Loucy (cell line): ENCODE measurements at regions not wholly inside any gene's neighbourhood (a gene's known extent, or its start where the extent isn't known, plus 50 kb on each side); places are given as distances from the start of the nearest gene placed in this dataset.

ENCODE experiments used
- H2AFZ ChIP-seq: fragments of 200-600 bp; sonication (generic); 2 replicates; pipeline ENCODE4 v1.6.0; 2016; ENCODE audit warnings: antibody characterized with exemption, mild to moderate bottlenecking, low read length, moderate library complexity
- H3F3A ChIP-seq: fragments of 200-600 bp; 2 replicates; pipeline ENCODE4 v1.6.0; 2016; ENCODE audit warnings: antibody characterized with exemption, low read depth, mild to moderate bottlenecking
- H3K27me3 ChIP-seq: fragments of 200-600 bp; sonication (generic); 2 replicates; pipeline ENCODE4 v1.6.1; 2014; ENCODE audit warnings: low read length, mild to moderate bottlenecking; ENCODE audit not compliant: insufficient read depth, poor library complexity, severe bottlenecking
- H3K36me3 ChIP-seq: fragments of 200-600 bp; sonication (generic); 2 replicates; pipeline ENCODE4 v1.6.1; 2016; ENCODE audit warnings: low read length; ENCODE audit not compliant: insufficient read depth
- H3K4me1 ChIP-seq: fragments of 200-600 bp; sonication (generic); 2 replicates; pipeline ENCODE4 v1.5.1; 2014; ENCODE audit warnings: low read length, mild to moderate bottlenecking; ENCODE audit not compliant: insufficient read depth, poor library complexity, severe bottlenecking
- H3K4me2 ChIP-seq: fragments of 200-600 bp; sonication (generic); 2 replicates; pipeline ENCODE4 v1.6.0; 2014; ENCODE audit warnings: antibody characterized with exemption, low read length, low read depth, mild to moderate bottlenecking; ENCODE audit not compliant: poor library complexity, severe bottlenecking
- H3K4me3 ChIP-seq: fragments of 200-600 bp; sonication (generic); 2 replicates; pipeline ENCODE4 v1.5.1; 2014; ENCODE audit warnings: low read length, mild to moderate bottlenecking, mixed read lengths; ENCODE audit not compliant: poor library complexity, severe bottlenecking
- H3K79me2 ChIP-seq: fragments of 200-600 bp; sonication (generic); 2 replicates; pipeline ENCODE4 v1.6.1; 2014; ENCODE audit warnings: low read length; ENCODE audit not compliant: insufficient read depth
- H3K9ac ChIP-seq: fragments of 200-600 bp; sonication (generic); 2 replicates; pipeline ENCODE4 v1.6.0; 2014; ENCODE audit warnings: mild to moderate bottlenecking, low read depth, low read length, moderate library complexity; ENCODE audit not compliant: poor library complexity, severe bottlenecking
- H3K9me2 ChIP-seq: fragments of 200-600 bp; sonication (generic); replicated peaks from 2 replicates; pipeline ENCODE4 v1.6.1; 2016; ENCODE audit warnings: low read depth, low read length, mixed read lengths
- H3K9me3 ChIP-seq: fragments of 200-600 bp; sonication (generic); 2 replicates; pipeline ENCODE4 v1.6.1; 2014; ENCODE audit warnings: mild to moderate bottlenecking, antibody characterized with exemption, low read length, low read depth; ENCODE audit not compliant: insufficient read depth
- H4K20me1 ChIP-seq: fragments of 200-600 bp; sonication (generic); 2 replicates; pipeline ENCODE4 v1.6.0; 2014; ENCODE audit warnings: antibody characterized with exemption, low read length, mild to moderate bottlenecking; ENCODE audit not compliant: insufficient read depth, poor library complexity, severe bottlenecking
- EZH2phosphoT487 ChIP-seq: fragments of 200-600 bp; IDR thresholded peaks from 2 replicates; pipeline ENCODE4 v1.6.1; 2018; ENCODE audit warnings: antibody characterized with exemption, mild to moderate bottlenecking, moderate library complexity, borderline replicate concordance
- TF ChIP-seq, protein P1 (sequence below): fragments of 200-600 bp; sonication (generic); conservative IDR thresholded peaks from 2 replicates; pipeline ENCODE4 v1.5.1; 2014; ENCODE audit warnings: mild to moderate bottlenecking, antibody characterized with exemption, low read length

DNA sequence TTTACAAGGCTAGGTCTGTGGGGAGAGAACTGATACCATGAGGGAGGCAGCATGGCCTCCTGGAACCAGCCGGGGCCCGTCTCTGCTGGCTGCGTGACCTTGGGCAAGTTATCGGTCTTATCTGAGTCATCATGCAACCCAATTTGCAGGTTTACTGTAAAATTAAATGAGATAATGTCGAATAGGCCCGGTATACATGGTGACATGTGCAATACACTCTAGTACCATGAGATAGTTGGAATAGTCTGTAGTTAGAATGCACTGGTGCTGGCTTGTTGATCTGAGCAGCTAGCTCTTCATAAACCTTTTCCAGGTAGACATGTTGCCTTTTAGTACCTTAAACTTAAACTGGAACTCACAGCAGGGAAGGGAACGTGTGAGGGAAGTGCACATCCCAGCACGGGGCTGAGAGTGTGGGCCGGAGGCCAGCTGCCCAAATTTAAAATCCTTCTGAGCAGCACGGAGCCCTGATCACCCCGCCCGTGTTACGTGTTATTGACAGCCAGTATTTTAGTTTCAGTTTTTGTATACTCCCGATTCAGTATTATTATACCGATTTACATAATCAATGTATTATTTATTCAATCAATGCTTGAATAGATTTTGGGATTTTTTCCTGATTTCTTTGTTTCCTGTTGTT is 72.4 kb upstream of the HS6ST1 start:
- no peaks in the 10 kb centered on the region for H3F3A ChIP-seq
- TF ChIP-seq, protein P1, sequence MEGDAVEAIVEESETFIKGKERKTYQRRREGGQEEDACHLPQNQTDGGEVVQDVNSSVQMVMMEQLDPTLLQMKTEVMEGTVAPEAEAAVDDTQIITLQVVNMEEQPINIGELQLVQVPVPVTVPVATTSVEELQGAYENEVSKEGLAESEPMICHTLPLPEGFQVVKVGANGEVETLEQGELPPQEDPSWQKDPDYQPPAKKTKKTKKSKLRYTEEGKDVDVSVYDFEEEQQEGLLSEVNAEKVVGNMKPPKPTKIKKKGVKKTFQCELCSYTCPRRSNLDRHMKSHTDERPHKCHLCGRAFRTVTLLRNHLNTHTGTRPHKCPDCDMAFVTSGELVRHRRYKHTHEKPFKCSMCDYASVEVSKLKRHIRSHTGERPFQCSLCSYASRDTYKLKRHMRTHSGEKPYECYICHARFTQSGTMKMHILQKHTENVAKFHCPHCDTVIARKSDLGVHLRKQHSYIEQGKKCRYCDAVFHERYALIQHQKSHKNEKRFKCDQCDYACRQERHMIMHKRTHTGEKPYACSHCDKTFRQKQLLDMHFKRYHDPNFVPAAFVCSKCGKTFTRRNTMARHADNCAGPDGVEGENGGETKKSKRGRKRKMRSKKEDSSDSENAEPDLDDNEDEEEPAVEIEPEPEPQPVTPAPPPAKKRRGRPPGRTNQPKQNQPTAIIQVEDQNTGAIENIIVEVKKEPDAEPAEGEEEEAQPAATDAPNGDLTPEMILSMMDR = no peak
- no peak for TF ChIP-seq EZH2phosphoT487
- H3K9ac ChIP-seq = no peak overlapping the region
- no peaks in the 10 kb centered on the region for H3K79me2 ChIP-seq
- no peaks in the 10 kb centered on the region for H3K27me3 ChIP-seq
- no peaks in the 10 kb centered on the region for H3K9me2 ChIP-seq
- H3K9me3 ChIP-seq = no peaks in the 10 kb centered on the region
- no peak overlapping the region for H2AFZ ChIP-seq
- peaks cover 32% of the 10 kb centered on the region for H3K4me1 ChIP-seq
- no peak overlapping the region for H3K4me2 ChIP-seq
- H3K4me3 ChIP-seq = no peak overlapping the region
- no peaks in the 10 kb centered on the region for H3K36me3 ChIP-seq
- H4K20me1 ChIP-seq = no peaks in the 10 kb centered on the region

GRCh38 chr2:128391679-128392078 is 73.0 kb upstream of the HS6ST1 start:
- TF ChIP-seq EZH2phosphoT487 = no peak
- TF ChIP-seq, protein P1 = no peak
- Histone ChIP-seq H3K9me3 (no peaks in the 10 kb centered on the region), H3K4me1 (peaks cover 38% of the 10 kb centered on the region), H3K27me3 (no peaks in the 10 kb centered on the region), H4K20me1 (no peaks in the 10 kb centered on the region), H3K36me3 (no peaks in the 10 kb centered on the region), H3K9me2 (no peaks in the 10 kb centered on the region), H3K9ac (no peak overlapping the region), H3K4me2 (no peak overlapping the region), H2AFZ (no peak overlapping the region), H3F3A (no peaks in the 10 kb centered on the region), H3K79me2 (no peaks in the 10 kb centered on the region), H3K4me3 (no peak overlapping the region)

DNA sequence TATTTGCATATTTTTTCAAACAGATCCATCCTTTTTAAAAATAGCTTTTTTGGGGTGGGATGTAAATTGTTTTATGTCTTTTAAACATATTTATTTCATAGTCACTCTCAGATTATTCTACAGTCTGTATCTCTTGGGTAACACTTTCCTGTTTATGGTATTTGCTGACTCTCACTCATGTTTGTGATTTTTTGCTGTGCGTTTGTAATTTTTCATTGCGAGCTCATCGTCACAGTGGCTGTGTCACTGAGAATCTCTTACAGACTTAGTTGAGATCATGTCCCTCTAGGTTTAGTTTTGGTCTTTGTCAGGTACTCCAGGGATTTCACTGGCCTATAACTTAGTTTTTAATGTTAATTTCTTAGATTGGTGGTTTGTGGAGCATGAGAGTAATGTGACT is 73.5 kb upstream of the HS6ST1 start:
- no peak overlapping the region for H3K9ac ChIP-seq
- no peaks in the 10 kb centered on the region for H3K79me2 ChIP-seq
- H3K4me3 ChIP-seq = no peak overlapping the region
- no peak overlapping the region for H2AFZ ChIP-seq
- H3K4me1 ChIP-seq = peaks cover 35% of the 10 kb centered on the region
- no peaks in the 10 kb centered on the region for H4K20me1 ChIP-seq
- no peak overlapping the region for H3K4me2 ChIP-seq
- no peaks in the 10 kb centered on the region for H3K9me3 ChIP-seq
- no peaks in the 10 kb centered on the region for H3K36me3 ChIP-seq
- H3F3A ChIP-seq = no peaks in the 10 kb centered on the region
- H3K27me3 ChIP-seq = no peaks in the 10 kb centered on the region
- H3K9me2 ChIP-seq = no peaks in the 10 kb centered on the region
- TF ChIP-seq EZH2phosphoT487 = no peak
- TF ChIP-seq, protein P1 = no peak
